GM21381 (cell line): ENCODE measurements at regions not wholly inside any gene's neighbourhood (a gene's known extent, or its start where the extent isn't known, plus 50 kb on each side); places are given as distances from the start of the nearest gene placed in this dataset.
"Not testable (repeated sequence)": the region's sequence is repeated elsewhere in the genome, so short reads cannot be mapped to it uniquely, and the experiment has no call there.

Experiments
- ATAC-seq: cut with Tn5 transposase; IDR thresholded peaks from one replicate; pipeline ENCODE4 v1.9.1; 2021; ENCODE audit warnings: mild to moderate bottlenecking, moderate library complexity; ENCODE audit not compliant: unreplicated experiment

DNA sequence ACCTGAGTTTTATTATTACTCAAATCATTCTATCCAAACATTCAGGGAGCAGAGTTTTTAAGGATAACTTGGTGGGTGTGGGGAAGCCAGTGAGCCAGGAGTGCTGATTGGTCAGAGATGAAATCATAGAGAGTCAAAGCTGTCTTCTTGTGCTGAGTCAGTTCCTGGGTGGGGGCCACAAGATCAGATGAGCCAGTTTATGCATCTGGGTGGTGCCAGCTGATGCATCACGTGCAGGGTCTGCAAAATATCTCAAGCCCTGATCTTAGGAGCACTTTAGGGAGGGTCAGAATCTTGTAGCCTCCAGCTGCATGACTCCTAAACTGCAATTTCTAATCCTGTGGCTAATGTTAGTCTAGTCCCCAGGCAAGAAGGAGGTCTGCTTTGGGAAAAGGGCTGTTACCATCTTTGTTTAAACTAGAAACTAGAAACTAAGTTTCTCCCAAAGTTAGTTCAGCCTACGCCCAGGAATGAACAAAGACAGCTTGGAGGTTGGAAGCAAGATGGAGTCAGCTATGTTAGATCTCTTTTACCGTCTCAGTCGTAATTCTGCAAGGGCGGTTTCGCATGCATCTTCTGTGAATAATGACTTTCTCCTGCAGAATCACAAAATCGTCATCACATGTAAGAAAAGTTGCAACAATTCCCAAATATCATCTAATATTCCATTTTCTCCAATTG is 97.5 kb downstream of the ZNF664 start:
- ATAC-seq: not testable (repeated sequence)

DNA sequence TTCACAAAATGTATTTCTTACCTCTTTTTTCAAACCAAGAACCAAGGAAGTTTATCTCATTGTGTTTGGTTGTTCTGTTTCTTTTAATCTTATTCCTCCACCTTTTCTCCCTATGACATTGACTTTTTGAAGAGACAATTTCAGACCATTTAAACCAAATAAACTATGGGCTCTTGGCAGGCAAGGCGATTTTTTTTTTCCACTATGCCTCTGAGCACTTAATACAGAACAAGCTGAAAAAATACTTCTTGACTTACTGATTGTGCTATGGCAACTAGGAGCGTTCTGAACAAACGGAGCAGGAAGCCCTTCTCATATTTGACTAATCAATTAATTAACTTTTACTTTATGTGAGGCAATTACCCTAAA is 98.0 kb downstream of the ZNF664 start:
- ATAC-seq: no peak

DNA sequence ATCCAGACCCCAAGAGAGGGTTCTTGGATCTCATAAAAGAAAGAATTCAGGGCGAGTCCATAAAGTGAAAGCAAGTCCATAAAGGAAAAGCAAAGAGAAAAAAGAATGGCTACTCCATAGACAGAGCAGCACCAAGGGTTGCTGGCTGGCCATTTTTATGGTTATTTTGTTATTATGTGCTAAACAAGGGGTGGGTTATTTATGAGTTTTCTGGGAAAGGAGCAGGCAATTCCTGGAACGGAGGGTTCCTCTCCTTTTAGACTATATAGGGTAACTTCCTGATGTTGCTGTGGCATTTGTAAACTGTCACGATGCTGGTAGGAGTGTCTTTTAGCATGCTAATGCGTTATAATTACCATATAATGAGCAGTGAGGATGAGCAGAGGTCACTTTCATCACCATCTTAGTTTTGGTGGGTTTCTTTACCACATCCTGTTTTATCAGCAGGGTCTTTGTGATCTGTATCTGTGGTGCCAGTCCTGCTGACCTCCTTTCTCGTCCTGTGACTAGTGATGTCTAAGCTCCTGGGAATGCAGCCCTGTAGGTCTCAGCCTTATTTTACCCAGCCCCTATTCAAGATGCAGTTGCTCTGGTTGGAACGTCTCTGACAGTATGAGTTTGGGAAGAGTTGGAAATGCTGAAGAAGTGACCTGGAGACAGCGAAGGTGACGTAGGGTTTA is 100.5 kb downstream of the ZNF664 start:
- no peak for ATAC-seq

DNA sequence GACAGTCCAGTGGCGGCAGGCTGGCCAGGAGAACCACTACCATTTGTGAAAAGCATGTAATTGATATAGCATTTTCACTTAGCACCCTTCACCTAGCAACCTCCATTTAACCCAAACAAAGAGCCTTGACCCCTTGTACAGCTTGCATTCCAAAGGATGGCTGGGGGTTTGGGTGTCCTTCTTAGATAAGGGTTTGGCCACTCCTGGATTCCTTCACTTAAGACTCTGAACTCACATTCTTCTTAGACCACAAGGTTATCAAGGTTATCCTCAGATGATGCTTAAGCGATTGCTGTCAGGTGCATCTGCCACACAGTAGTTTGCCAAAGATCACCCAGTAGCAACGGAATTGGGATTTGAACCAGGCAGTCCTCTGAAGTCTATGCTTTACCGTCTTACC is 102.8 kb downstream of the ZNF664 start:
- no peak for ATAC-seq

DNA sequence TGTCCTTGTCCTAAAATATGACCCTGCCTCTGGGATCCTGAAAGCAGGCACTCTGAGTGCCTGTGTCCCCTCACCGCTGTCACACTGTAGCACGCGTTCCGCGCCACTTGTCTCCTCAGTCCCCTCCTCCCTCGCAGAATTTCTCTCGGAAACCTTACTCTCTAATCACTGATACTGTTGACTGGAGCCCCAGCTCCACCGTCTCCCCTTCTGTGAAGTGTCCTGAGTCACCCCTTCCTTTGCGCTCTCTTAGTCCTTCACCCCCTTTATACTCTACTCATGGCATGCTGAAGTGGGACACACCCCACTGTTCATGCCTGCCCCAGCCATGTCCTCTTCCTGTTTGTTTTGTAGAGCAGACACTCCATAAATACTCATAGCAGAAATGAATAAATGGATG is 104.7 kb downstream of the ZNF664 start:
- ATAC-seq: no peak

DNA sequence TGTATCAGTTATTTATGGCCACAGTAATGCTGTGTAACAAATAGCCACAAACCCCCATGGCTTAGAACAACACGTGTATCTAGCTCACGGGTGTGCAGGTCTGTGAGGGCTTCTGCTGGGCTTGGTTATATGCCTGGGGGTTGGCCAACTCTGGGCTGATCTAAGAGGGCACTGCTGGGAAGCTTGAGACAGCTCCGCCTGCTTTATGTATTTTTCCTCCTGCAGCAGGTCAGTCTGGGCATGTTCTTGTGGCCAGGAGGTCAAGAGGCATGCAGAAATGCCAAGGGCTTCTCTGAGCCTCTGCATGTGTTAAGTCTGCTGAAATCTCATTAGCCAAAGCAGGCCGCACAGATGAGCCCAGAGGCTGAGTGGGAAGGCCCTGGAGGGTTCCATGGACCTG is 105.8 kb downstream of the ZNF664 start:
- no peak for ATAC-seq

DNA sequence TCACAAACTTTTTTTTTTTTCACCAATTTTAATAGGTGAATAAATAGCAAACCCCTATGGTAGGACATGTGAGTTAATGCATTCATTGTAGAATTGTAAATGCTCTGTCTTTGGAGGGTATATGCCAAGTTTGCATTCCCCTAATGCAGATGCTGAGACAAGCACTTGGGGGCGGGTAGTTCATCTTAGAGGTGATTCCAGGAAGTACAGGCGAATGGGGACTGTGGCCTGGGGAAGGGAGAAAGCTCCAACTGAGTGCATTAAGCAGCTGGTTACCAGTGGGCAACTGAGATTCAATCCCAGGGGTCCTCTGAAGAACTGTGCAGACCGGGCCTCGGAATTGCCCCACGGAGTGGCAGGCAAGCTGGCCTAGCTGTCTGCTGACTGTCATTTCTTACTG is 107.6 kb downstream of the ZNF664 start:
- ATAC-seq: no peak

DNA sequence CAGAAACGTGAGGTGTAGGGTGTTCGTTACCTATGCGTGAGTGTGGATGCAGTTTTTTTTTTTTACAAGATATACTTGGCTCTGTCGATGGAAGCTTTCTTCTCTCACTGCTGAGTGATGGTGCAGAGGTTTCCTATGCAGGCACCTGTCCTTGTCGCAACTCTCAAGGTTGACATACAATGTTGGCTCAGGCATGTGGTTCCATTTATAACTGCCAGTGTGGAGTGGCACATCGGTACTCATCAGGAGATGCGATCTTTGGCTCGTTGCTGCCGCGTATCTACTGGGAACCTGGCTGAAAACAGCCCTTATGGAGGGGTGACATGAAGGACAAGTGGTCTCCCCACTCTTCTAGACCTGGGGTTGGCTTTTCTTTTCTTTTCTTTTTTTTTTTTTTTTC is 109.0 kb downstream of the ZNF664 start:
- no peak for ATAC-seq

DNA sequence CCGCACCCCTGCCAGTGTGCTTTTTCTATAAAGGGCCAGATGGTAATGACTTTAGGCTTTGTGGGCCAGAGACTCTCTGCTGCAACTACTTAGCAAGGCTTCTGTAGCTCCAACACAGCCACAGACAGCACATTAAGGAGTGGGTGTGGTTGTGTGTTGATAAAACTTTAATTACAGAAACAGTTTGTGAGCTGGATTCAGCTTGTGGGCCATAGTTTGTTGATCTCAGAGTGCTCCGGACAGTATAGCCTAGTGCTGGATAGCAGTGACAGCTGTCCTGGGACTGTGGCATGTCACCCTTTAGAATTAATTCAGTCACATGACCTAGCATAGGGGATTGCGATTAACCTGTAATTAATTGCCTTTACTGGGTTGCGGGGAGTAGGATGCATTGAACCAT is 109.7 kb downstream of the ZNF664 start:
- ATAC-seq: no peak

DNA sequence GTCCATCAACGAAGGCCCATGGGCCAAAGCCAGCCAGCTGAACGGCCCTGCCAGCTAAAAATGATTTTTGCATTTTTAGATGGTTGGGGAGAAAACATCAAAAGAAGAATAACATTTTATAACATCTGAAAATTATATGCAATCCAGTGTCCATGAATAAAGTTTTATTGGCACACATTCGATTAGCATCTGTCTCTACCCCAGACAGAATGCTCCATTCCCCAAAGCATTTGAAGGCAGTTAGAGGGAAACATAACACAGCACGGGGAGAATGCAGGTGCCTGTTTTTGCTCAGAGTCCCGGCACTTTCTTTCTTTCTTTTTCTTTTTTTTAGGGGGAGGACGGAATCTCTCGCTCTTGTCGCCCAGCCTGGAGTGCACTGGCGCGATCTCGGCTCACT is 110.7 kb downstream of the ZNF664 start:
- ATAC-seq: no peak

DNA sequence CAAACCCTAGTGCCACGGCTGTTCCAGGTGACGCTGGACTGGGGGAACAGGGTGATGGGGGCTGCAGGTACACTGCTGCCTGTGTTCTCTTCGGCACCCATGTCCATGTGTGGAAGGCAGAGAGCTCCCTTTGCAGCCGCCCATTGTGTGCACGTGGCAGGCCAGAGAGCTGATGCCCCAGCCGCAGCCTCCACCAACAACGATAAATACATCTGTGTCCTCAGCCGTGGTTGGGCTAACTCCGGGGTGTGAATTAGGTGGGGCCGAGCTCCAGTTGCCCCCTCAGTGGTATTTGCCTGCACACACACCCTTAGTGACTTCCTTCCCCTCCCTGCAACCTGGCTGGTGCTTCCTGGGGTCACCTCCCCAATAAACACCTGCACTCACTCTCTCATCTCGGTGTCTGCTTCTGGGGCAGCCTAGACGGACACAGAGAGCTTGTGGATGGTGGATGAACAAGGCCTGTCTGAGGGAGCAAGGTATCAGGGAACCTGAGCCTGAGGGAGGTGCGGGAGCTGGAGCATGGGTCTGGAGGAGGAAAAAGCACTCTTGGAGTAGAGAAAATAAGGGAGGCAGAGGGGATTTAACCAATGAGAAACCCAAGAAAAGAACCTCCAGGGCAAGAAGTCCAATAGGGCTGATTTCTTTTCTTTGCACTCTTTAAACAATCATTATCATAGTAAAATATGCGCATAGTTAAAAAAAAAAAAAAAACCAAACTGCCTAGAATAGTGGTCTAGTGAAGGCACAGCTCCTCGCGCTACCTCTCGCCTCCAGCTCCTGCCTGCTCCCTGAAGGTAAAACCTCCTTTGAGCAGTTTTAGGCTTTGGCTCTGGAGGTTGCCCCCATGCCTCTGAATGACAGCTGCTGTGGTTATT is 112.6 kb downstream of the ZNF664 start:
- no peak for ATAC-seq

DNA sequence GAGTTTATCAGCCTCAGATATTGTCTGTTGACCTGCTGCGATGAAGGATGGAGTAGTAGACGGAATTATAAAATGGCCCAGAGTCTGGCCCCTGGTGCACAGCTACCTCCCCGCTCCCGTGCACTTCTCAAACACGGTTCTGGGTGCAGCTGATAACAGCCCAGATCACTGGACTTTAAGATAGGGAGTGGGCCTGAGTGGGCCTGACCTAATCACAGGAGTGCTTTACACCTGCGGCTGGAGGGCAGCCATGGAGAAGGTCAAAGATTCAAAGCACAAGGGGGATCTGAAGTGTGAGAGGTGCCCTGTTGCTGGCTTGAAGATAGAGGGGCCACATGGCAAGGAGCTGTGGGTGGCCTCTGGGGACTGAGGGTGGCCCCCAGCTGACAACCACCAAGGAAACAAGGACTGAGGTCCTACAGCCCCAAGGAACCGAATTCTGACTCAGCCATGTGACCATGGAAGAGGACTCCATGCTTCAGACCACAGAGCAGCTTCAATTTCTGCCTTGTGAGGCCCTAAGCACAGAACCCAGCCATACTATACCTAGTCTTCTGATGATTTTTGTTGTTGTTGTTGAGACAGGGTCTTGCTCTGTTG is 113.4 kb downstream of the ZNF664 start:
- no peak for ATAC-seq

DNA sequence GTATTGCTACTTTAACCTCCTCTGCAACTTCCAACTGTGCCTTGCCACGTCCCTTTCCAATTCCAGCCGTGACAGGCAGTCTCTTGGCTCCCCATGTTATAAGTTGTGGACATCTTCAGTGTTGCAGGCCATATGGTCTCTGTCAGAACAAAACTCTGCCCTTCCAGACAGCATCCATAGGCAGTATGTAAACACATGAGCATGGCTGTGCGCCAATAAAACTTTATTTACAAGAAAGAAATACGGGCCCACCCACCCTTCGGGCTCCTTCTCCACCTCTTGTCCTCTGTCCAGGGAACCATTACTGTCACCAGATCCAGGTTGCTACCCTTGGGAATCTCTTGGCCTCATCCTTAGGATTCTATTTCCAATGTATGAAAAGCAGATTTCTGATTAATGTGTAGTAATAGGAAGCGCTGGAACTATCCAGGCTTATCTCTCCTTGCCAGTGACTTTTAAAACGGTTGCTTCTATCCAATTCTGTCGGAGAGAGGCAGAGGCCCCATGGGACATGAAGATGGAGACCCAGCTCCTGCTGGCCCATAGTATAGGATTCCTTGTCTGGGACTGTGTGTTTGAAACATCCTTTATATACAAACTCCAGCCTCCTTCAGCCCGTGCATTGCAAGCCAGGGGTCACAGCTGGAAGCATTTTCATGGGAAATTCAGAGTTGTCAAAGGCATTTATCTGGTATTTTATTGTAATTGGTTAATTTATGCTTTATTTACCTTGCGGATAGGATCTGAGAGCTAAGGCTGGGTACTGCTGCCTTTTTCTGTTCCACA is 114.4 kb downstream of the ZNF664 start:
- no peak for ATAC-seq

DNA sequence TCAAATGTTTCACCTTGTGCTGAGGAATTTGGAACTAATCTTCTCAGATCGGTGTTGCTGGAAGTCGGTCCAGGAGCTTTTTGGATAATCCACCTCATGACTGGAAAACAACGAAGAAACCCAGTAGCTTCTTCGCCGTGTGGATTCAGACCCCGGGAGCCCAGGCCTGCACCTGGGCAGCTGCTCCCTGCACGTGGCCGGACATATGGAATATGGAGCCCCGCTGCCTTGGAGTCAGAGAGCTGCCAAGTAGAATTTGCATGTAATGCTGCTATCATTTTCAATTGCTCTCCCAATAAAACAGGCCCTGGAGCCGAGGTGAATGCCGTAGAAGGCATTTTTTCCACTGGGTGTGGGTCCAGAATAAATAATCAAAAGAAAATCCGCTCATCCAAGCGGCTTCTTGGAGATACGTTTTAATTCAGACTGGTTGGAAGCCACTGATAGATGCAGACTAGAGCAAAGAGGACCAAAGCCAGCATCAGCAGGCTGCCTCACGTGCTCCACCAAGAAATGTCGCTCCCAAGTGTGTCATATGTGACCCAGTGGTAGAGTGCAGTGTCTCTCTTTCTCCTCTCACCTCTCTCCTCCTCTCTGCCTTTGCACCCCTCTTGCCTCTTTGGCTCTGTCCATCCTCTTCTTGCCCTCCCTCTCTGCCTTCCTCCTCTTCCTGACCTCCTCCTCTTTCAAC is 115.3 kb downstream of the ZNF664 start:
- ATAC-seq: no peak

DNA sequence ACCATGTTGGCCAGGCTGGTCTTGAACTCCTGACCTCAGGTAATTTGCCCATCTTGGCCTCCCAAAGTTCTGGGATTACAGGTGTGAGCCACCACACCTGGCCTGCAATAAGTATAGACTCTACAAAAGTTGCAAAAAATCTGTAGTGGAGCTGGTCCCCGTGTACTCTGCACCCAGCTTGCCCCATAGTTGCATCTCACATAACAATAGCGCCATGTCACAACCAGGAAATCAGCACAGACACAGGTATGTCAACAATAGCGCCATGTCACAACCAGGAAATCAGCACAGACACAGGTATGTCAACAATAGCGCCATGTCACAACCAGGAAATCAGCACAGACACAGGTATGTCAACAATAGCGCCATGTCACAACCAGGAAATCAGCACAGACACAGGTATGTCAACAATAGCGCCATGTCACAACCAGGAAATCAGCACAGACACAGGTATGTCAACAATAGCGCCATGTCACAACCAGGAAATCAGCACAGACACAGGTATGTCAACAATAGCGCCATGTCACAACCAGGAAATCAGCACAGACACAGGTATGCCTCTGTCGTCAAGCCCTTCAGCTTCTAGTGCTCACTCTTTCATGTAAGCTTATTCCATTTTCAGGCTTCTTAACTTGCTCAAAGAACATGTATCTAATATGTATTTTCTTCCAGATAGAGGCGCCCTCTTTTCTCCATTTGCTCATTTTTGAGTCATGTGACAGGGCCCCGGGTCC is 116.3 kb downstream of the ZNF664 start:
- not testable (repeated sequence) for ATAC-seq

DNA sequence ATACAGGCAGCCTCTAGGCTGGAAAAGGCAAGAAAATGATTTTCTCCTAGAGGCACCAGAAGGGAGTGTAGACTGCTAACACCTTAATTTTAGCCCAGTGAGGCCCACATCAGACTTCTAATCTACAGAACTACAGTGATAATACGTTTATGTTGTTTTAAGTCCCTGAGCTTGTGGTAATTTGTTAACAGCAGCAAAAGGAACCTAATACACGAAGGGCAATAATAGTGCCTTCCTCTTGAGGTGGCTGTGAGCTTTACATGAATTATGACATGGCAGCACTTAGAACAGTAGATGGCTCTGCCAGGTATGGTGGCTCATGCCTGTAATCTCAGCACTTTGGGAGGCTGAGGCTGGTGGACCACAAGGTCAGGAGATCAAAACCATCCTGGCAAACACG is 118.8 kb downstream of the ZNF664 start:
- ATAC-seq: no peak

DNA sequence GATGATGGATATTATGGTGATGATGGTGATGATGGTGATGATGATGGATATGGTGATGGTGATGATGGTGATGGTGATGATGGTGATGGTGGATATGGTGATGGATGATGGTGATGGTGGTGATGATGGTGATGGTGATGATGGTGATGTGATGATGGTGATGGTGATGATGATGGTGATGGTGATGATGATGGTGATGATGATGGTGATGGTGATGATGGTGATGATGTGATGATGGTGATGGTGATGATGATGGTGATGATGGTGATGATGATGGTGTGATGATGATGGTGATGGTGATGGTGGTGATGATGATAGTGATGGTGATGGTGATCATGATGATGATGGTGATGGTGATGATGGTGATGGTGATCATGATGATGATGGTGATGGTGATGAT is 119.5 kb downstream of the ZNF664 start:
- ATAC-seq: not testable (repeated sequence)

DNA sequence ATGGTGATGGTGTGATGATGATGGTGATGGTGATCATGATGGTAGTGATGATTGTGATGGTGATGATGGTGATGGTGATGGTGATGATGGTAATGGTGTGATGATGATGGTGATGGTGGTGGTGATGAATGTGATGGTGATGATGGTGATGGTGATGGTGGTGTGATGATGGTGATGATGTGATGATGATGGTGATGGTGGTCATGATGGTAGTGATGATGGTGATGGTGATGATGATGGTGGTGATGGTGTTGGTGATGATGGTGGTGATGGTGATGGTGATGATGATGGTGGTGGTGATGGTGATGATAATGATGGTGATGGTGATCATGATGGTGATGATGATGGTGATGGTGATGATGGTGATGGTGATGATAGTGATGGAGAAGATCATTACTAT is 120.3 kb downstream of the ZNF664 start:
- ATAC-seq: no peak

DNA sequence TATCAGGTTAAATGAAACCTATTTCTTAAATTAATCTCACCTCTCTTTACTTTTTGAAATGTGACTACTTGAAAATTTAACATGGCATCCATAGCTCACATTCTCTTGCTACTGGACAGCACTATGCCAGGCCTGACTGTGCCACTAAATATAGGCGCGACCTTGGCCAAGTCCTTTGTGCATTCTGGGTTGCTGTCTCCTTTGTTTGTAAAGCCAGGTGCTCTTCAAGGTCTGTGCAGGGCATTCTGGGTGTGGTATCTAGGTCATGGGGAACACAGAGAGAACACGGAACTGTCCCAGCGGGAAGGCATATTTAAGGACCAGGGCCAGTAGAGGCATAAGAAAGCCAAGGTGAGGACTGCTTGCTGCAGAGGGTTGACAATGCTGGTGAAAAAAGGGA is 121.2 kb downstream of the ZNF664 start:
- no peak for ATAC-seq
